BJ (cell line): ENCODE measurements at regions not wholly inside any gene's neighbourhood (a gene's known extent, or its start where the extent isn't known, plus 50 kb on each side); places are given as distances from the start of the nearest gene placed in this dataset.

ENCODE experiments used
- CTCF ChIA-PET: fragments of 350-600 bp; formaldehyde crosslinking; extraction: SDS; loops from one replicate; lab custom pipeline; 2021; ENCODE audit warnings: antibody characterized with exemption, inconsistent platforms; lab: Yijun Ruan, JAX
- POLR2A ChIA-PET: fragments of 300-600 bp; sonication (Branson Sonifier 250); formaldehyde crosslinking; extraction: SDS; loops from one replicate; lab custom pipeline; 2021; ENCODE audit warnings: antibody characterized with exemption; lab: Charles Lee
- DNase-seq: peaks from one replicate; pipeline ENCODE4 v3.0.0-alpha.2; 2011; ENCODE audit warnings: low read depth
- H3K27me3 ChIP-seq: 2 replicates; pipeline ENCODE4 v1.6.0; 2011; ENCODE audit warnings: low read length; ENCODE audit not compliant: control insufficient read depth, insufficient read depth
- H3K36me3 ChIP-seq: 2 replicates; pipeline ENCODE4 v1.5.1; 2011; ENCODE audit warnings: low read length; ENCODE audit not compliant: control insufficient read depth, insufficient read depth
- H3K4me3 ChIP-seq: 2 replicates; pipeline ENCODE4 v1.5.1; 2011; ENCODE audit warnings: low read depth, mild to moderate bottlenecking, control low read depth, low read length
- TF ChIP-seq, protein P1 (sequence below): IDR thresholded peaks from 2 replicates; pipeline ENCODE4 v1.5.1; 2011; ENCODE audit warnings: low read depth, mild to moderate bottlenecking, control low read depth, inconsistent platforms, low read length, moderate library complexity; ENCODE audit not compliant: insufficient read depth

DNA sequence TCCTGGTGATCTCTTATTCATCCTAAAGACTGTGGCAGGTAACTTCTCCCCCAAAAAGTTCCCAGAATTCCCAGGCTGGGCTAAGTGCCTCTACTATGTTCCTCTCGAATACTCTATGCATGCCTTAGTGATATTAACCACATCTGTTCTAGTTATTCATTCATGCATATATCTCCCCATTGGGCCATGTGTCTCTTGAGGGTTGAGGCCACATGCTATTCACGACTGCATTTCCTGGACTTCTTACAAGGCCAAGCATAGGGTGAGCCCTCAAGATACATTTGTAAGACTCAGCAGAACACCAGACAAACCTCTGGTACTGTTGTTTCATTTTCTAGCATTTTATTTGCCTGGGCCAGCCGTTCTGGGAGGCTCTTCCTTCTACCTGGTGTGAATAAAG, 117.0 kb downstream of the EN1 start:
- Histone ChIP-seq H3K4me3 (no peak overlapping the region), H3K27me3 (no peaks in the 10 kb centered on the region; the same call in 1 of the 2 replicates), H3K36me3 (no peaks in the 10 kb centered on the region)
- ChIA-PET POLR2A (no interaction called here), CTCF (no interaction called here)
- TF ChIP-seq, protein P1, sequence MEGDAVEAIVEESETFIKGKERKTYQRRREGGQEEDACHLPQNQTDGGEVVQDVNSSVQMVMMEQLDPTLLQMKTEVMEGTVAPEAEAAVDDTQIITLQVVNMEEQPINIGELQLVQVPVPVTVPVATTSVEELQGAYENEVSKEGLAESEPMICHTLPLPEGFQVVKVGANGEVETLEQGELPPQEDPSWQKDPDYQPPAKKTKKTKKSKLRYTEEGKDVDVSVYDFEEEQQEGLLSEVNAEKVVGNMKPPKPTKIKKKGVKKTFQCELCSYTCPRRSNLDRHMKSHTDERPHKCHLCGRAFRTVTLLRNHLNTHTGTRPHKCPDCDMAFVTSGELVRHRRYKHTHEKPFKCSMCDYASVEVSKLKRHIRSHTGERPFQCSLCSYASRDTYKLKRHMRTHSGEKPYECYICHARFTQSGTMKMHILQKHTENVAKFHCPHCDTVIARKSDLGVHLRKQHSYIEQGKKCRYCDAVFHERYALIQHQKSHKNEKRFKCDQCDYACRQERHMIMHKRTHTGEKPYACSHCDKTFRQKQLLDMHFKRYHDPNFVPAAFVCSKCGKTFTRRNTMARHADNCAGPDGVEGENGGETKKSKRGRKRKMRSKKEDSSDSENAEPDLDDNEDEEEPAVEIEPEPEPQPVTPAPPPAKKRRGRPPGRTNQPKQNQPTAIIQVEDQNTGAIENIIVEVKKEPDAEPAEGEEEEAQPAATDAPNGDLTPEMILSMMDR = no peak
- DNase-seq = no peak

DNA sequence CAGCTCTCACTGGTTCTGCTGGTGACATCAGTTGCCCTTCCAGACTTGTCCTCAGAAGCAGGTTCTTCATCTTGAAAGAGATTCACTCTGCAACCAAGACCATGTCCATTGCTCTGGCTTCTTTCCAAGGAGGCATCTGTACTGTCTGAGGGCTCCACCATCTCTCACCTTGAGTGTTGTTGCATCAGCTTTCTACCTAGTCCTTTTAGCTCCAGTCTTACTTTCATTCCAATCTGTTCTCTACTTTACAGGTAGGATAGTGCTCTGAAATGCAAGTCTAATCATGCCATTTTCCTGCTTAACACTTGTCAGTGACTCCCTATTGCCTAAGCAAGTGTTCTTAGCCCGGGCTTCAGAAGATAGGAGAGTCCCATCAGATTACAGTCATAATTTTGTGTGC, 117.7 kb downstream of the EN1 start:
- ChIA-PET CTCF (no interaction called here), POLR2A (no interaction called here)
- no peak for DNase-seq
- H3K4me3 ChIP-seq = no peak overlapping the region
- H3K36me3 ChIP-seq = no peaks in the 10 kb centered on the region
- TF ChIP-seq, protein P1 = no peak
- H3K27me3 ChIP-seq = no peaks in the 10 kb centered on the region; the same call in 1 of the 2 replicates

DNA sequence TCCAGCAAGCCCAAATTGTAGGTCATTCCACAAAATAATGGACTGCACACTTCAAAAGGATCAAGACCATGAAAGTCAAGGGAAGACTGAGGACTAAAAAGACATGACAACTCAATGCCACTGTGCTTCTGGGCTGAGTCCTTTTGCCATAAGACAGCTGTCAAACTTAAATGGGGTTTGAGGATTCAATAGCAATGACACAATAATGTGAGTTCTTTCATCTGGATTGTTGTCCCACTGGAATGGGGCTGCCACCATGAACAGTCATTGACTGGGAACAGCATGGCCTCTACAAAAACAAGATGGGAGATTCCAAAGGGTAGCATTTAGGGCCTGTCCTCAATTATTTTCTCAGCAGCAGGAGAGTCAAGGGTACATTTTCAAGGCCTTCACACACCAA, 118.5 kb downstream of the EN1 start:
- CTCF ChIA-PET = no interaction called here
- POLR2A ChIA-PET = no interaction called here
- Histone ChIP-seq H3K4me3 (no peak overlapping the region), H3K36me3 (no peaks in the 10 kb centered on the region), H3K27me3 (no peaks in the 10 kb centered on the region; the same call in 1 of the 2 replicates)
- TF ChIP-seq, protein P1 = no peak
- no peak for DNase-seq

DNA sequence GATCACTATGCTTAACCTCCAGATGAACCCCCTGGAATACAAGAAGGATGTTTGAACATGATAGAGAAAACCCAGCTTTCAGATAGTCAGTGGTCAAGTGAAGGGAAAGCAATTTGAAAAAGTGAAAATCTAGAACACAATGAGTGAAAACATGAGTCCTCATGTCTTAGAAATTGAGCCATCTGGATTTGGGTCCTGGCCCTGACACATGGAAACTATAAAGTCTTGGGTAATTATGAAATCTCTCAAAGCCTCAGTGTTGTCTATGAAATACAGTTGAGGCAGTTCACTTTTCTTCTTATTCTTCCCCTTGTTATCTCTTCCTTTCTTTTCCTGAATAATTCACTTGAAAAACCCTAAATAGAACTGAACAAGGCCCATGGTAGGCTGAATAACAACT, 120.6 kb downstream of the EN1 start:
- H3K27me3 ChIP-seq = no peaks in the 10 kb centered on the region; the same call in 1 of the 2 replicates
- no peak overlapping the region for H3K4me3 ChIP-seq
- DNase-seq = no peak
- ChIA-PET POLR2A (no interaction called here), CTCF (no interaction called here)
- TF ChIP-seq, protein P1 = no peak
- no peaks in the 10 kb centered on the region for H3K36me3 ChIP-seq

DNA sequence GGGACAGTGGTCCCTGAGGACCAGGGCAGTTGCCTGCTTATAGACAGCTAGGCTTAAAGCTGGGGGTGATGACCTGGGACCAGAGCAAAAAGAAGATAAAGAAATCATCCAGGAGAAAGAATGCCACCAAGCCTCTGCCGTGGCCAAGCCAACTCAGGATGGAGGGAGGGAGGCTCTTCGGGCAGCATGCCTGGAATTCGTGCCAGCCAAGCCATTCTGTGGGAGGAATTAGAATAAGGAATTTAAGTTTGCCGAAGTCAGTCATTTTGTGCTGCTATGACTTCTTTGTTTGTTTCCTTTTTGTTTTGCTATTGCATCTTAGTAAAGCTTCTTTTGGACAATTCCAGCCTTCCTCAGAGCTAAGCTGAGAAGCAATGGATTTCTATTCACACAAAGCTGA, 124.1 kb downstream of the EN1 start:
- no peak for DNase-seq
- ChIA-PET POLR2A (no interaction called here), CTCF (no interaction called here)
- Histone ChIP-seq H3K4me3 (no peak overlapping the region), H3K36me3 (no peaks in the 10 kb centered on the region), H3K27me3 (0 out of 2 replicates have a peak, but pooled peaks cover 1% of the 10 kb centered on the region)
- TF ChIP-seq, protein P1 = no peak
